Ishikawa (cell line): ENCODE measurements at regions not wholly inside any gene's neighbourhood (a gene's known extent, or its start where the extent isn't known, plus 50 kb on each side); places are given as distances from the start of the nearest gene placed in this dataset.

Experiments used
- CEBPB ChIP-seq: IDR thresholded peaks from 2 replicates; pipeline ENCODE4 v1.6.1; 2012
- CREB1 ChIP-seq: IDR thresholded peaks from 2 replicates; pipeline ENCODE4 v1.6.1; 2012; ENCODE audit warnings: low read depth
- EGR1 ChIP-seq: IDR thresholded peaks from 2 replicates; pipeline ENCODE4 v1.6.1; 2012
- EP300 ChIP-seq: IDR thresholded peaks from 2 replicates; pipeline ENCODE4 v1.6.1; 2012; ENCODE audit warnings: borderline replicate concordance
- FOXM1 ChIP-seq: IDR thresholded peaks from 2 replicates; pipeline ENCODE4 v1.6.1; 2012; ENCODE audit warnings: low read depth, borderline replicate concordance
- NFIC ChIP-seq: IDR thresholded peaks from 2 replicates; pipeline ENCODE4 v1.6.1; 2012
- RAD21 ChIP-seq: IDR thresholded peaks from 2 replicates; pipeline ENCODE4 v1.6.1; 2012; ENCODE audit warnings: low read depth
- TAF1 ChIP-seq: IDR thresholded peaks from 2 replicates; pipeline ENCODE4 v1.6.1; 2012; ENCODE audit warnings: low read depth, mild to moderate bottlenecking
- TCF12 ChIP-seq: IDR thresholded peaks from 2 replicates; pipeline ENCODE4 v1.6.1; 2012; ENCODE audit warnings: low read depth
- TEAD4 ChIP-seq: IDR thresholded peaks from 2 replicates; pipeline ENCODE4 v1.6.1; 2012
- YY1 ChIP-seq: IDR thresholded peaks from 2 replicates; pipeline ENCODE4 v1.6.1; 2012; ENCODE audit warnings: low read depth
- ZBTB7A ChIP-seq: IDR thresholded peaks from 2 replicates; pipeline ENCODE4 v1.6.1; 2012; ENCODE audit warnings: low read depth
- TF ChIP-seq, protein P1 (sequence below): IDR thresholded peaks from 2 replicates; pipeline ENCODE4 v1.6.1; 2012
- TF ChIP-seq, protein P2 (sequence below): IDR thresholded peaks from 2 replicates; pipeline ENCODE4 v1.6.1; 2012; ENCODE audit warnings: low read depth, mild to moderate bottlenecking
- TF ChIP-seq, protein P3 (sequence below): IDR thresholded peaks from 2 replicates; pipeline ENCODE4 v1.6.1; 2012

DNA sequence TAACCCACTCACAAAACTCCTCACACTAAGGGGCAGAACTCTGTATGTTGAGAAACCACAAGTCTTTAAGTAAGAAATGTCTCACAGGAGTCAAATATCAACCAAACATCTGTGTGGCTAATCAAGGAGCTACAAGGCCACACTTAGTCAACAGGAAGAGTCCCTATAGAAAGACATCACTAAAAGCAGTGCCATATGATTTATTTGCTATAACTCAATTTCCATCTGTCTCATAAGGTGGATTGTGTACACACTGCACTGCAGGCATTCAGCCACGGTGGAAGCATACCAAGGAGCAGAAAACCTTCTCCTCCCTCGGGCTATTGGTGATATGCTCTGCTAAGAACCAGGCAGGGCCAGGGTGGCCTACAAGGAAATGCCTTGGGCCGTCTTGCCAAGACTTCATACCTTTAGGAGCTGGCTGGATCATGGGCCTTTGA is 197.6 kb upstream of the CFAP20DC start:
- TF ChIP-seq, protein P1, sequence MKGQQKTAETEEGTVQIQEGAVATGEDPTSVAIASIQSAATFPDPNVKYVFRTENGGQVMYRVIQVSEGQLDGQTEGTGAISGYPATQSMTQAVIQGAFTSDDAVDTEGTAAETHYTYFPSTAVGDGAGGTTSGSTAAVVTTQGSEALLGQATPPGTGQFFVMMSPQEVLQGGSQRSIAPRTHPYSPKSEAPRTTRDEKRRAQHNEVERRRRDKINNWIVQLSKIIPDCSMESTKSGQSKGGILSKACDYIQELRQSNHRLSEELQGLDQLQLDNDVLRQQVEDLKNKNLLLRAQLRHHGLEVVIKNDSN: no peak
- TF ChIP-seq YY1 (no peak), ZBTB7A (no peak), FOXM1 (no peak), TAF1 (no peak), CEBPB (no peak), TCF12 (no peak), CREB1 (no peak), RAD21 (no peak), NFIC (no peak), EGR1 (no peak), TEAD4 (no peak)
- TF ChIP-seq, protein P2, sequence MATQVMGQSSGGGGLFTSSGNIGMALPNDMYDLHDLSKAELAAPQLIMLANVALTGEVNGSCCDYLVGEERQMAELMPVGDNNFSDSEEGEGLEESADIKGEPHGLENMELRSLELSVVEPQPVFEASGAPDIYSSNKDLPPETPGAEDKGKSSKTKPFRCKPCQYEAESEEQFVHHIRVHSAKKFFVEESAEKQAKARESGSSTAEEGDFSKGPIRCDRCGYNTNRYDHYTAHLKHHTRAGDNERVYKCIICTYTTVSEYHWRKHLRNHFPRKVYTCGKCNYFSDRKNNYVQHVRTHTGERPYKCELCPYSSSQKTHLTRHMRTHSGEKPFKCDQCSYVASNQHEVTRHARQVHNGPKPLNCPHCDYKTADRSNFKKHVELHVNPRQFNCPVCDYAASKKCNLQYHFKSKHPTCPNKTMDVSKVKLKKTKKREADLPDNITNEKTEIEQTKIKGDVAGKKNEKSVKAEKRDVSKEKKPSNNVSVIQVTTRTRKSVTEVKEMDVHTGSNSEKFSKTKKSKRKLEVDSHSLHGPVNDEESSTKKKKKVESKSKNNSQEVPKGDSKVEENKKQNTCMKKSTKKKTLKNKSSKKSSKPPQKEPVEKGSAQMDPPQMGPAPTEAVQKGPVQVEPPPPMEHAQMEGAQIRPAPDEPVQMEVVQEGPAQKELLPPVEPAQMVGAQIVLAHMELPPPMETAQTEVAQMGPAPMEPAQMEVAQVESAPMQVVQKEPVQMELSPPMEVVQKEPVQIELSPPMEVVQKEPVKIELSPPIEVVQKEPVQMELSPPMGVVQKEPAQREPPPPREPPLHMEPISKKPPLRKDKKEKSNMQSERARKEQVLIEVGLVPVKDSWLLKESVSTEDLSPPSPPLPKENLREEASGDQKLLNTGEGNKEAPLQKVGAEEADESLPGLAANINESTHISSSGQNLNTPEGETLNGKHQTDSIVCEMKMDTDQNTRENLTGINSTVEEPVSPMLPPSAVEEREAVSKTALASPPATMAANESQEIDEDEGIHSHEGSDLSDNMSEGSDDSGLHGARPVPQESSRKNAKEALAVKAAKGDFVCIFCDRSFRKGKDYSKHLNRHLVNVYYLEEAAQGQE: no peak
- TF ChIP-seq, protein P3, sequence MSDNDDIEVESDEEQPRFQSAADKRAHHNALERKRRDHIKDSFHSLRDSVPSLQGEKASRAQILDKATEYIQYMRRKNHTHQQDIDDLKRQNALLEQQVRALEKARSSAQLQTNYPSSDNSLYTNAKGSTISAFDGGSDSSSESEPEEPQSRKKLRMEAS: no peak

DNA sequence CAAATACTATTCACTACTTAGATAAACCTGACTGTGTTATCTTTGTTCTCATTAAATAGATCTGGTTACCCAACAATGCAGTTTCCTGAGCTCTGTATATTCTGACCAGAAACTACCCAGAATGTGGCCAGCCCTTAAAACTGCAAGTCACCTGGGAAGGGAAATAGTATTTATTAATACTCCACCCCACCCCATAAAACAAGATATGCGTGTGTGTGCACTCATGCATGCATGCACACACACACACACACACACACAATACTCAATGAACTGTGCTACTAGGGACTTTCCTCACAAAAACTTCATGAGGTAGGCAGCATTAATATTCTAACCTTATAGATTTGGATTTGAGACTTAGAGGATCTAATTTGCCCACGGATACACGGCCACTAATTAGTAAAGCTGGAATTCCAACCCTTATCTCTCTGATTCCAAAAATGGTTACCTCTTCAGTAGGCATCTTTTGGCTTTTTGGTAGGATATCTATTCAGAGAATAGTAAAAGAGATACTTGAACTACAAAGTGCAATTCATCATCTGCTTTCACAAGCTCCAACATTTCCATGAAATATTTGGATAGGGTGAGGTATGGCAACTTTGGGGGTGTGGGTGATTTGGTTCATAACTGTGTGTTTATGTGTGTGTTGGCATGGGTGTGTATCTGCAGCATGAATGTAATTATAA is 197.0 kb upstream of the CFAP20DC start:
- no peak for TF ChIP-seq TCF12
- no peak for TF ChIP-seq FOXM1
- no peak for TF ChIP-seq TAF1
- TF ChIP-seq EGR1: no peak
- TF ChIP-seq, protein P2: no peak
- no peak for TF ChIP-seq NFIC
- TF ChIP-seq, protein P1: no peak

DNA sequence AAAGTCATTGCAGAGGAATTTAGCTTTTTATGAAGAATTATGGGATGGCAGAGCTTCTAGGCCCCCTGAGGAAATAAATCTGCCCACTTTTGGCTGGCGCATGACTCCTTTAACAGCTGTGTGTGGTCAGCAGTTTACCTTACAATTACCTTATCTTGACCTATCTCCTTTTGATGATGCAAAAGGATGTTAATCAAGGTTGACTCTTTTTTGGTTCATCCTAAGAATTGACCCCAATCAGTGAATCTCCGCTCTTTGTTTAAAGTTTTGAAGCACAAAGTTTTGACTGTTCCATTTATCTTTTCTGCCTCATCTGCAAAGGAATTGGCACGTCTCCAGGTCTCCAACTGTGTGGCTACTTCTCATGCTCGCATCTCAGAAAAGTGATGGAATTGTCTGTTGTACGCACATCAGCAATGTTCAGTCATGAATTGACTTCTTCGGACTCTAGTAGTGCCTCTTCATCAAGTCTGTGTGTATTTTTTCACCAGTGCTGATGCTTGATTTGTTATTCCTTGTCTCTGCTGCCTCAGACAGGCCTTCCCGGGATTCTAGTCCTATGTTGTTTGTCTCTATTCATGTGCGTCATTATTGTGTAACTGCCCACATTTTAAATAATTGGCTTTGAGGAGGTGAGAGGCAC is 196.2 kb upstream of the CFAP20DC start:
- peak; percentile 27; the same call in 1 of the 2 replicates for TF ChIP-seq NFIC
- TF ChIP-seq, protein P3: no peak

DNA sequence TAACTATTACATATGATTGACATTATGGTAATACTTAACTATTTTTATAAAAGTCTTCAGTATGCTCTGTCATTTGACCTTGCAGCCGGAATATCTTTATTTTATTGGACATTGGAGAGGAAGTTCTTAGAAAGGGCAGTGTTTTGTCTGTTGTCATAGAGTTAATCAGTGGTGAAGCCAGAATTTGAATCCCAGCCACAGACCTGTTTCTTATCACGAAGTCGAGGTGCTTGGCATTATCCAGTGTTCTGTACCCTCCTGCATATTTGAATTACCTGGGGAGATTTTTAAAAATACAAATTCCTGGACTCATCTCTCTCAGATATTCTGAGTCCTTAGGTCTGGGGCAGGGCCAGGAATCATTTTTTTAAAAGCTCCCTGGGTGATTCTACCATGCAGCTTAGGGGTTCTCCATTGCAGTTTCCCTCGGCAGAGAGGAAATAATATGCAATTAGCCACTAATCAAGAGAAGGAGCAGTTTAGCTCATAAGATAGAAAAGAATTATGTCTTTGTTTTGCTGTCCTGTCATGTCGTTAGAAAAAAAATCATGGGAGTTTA is 195.6 kb upstream of the CFAP20DC start:
- no peak for TF ChIP-seq TAF1
- TF ChIP-seq CREB1: no peak
- no peak for TF ChIP-seq RAD21
- no peak for TF ChIP-seq YY1
- no peak for TF ChIP-seq FOXM1
- TF ChIP-seq, protein P2: no peak
- TF ChIP-seq, protein P1: no peak
- TF ChIP-seq, protein P3: no peak
- no peak for TF ChIP-seq EP300
- no peak for TF ChIP-seq TEAD4
- TF ChIP-seq ZBTB7A: no peak
- no peak for TF ChIP-seq EGR1
- no peak for TF ChIP-seq TCF12
- TF ChIP-seq NFIC: no peak
- no peak for TF ChIP-seq CEBPB
